Activated T-helper 2 cell treated with anti-CD3 and anti-CD28 coated beads, Interferon-gamma antibody, Interleukin-2, Interleukin-4, amounts not matched to agents 10 μg/mL and 5 μg/mL and 100 μg/mL, durations not matched to agents 14 hours and 24 hours and 36 hours (primary cell): ENCODE measurements at regions not wholly inside any gene's neighbourhood (a gene's known extent, or its start where the extent isn't known, plus 50 kb on each side); places are given as distances from the start of the nearest gene placed in this dataset.

Source experiments
- DNase-seq: peaks from one replicate; pipeline ENCODE4 v3.0.0; 2021; ENCODE audit warnings: low spot score
- H3K27ac Mint-ChIP-seq: one replicate; pipeline ENCODE4 v1.8.0; 2021; ENCODE audit warnings: mixed read lengths
- H3K27me3 Mint-ChIP-seq: one replicate; pipeline ENCODE4 v1.8.0; 2021; ENCODE audit warnings: low read depth, mixed read lengths
- H3K36me3 Mint-ChIP-seq: one replicate; pipeline ENCODE4 v1.8.0; 2021; ENCODE audit warnings: low read depth, mixed read lengths
- H3K4me1 Mint-ChIP-seq: one replicate; pipeline ENCODE4 v1.8.0; 2021; ENCODE audit warnings: low read depth, mixed read lengths
- H3K4me3 Mint-ChIP-seq: one replicate; pipeline ENCODE4 v1.8.0; 2021; ENCODE audit warnings: low read depth, mild to moderate bottlenecking, moderate library complexity, mixed read lengths
- H3K9me3 Mint-ChIP-seq: one replicate; pipeline ENCODE4 v1.8.0; 2021; ENCODE audit warnings: mixed read lengths
- intact Hi-C: fragments of 100-400 bp; cut with micrococcal nuclease; formaldehyde crosslinking; loops from one replicate; pipeline ENCODE4 v1.15.1; 2023

DNA sequence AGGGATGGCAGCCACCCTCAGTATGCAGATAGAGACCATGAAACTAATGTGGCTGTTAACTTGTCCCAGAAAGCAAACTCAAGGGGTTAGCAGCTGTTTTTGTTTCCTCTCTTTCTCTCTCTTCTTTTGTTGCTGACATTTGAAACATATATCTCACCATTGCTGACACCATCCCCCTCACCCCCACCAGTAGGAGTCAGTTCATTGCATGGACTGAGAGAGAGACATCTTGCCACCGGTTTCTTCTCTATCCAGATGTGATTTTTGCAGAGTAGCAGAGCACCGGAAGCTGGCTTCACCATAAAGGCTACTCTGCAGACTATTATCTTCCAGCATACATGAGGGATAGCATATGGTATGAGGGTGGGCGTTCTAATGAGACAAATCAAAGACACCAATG is 177.1 kb upstream of the FRG1 start:
- no peaks in the 10 kb centered on the region for H3K36me3 Mint-ChIP-seq
- H3K27ac Mint-ChIP-seq: no peak overlapping the region
- no peaks in the 10 kb centered on the region for H3K27me3 Mint-ChIP-seq
- no peak for DNase-seq
- no peaks in the 10 kb centered on the region for H3K4me1 Mint-ChIP-seq
- no peak overlapping the region for H3K4me3 Mint-ChIP-seq
- H3K9me3 Mint-ChIP-seq: no peaks in the 10 kb centered on the region
- intact Hi-C loops: no loop called here

- Mint-ChIP-seq H3K36me3 (no peaks in the 10 kb centered on the region), H3K27me3 (no peaks in the 10 kb centered on the region), H3K27ac (no peak overlapping the region), H3K9me3 (no peaks in the 10 kb centered on the region), H3K4me3 (no peak overlapping the region), H3K4me1 (no peaks in the 10 kb centered on the region)
- DNase-seq: no peak
- intact Hi-C loops: no loop called here
Observed at GRCh38 chr4:189765301-189765700, 175.4 kb upstream of the FRG1 start.

DNA sequence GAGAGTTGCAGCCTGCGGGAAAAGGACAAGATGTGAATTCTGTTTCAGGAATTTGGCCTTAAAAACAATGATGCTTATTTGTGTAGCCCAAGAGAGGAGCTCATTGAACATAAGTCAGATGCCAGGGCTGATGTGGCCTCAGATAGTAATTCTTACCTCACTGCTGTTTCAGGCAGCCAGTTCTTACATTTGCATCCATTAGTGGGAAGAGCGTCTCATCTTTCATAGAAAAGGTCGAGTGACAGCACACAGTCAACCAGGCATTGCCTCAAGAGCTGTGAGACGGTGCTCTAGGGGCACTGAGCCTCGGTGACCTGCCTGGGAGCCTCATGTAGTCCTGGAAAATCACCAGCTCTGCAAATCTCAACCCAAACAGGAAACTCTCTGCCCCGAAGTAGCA is 174.9 kb upstream of the FRG1 start:
- H3K4me1 Mint-ChIP-seq: no peaks in the 10 kb centered on the region
- intact Hi-C loops: no loop called here

GRCh38 chr4:189767941-189768340 is 172.7 kb upstream of the FRG1 start:
- Mint-ChIP-seq H3K4me1 (no peaks in the 10 kb centered on the region), H3K9me3 (no peaks in the 10 kb centered on the region), H3K27me3 (no peaks in the 10 kb centered on the region), H3K4me3 (no peak overlapping the region), H3K36me3 (no peaks in the 10 kb centered on the region), H3K27ac (no peak overlapping the region)
- DNase-seq: no peak
- intact Hi-C loops: no loop called here

More for the DNA sequence above, 174.9 kb upstream of the FRG1 start:
- no peaks in the 10 kb centered on the region for H3K36me3 Mint-ChIP-seq
- no peaks in the 10 kb centered on the region for H3K27me3 Mint-ChIP-seq
- no peak for DNase-seq
- no peaks in the 10 kb centered on the region for H3K9me3 Mint-ChIP-seq
- H3K4me3 Mint-ChIP-seq: no peak overlapping the region
- no peak overlapping the region for H3K27ac Mint-ChIP-seq

- no peak overlapping the region for H3K27ac Mint-ChIP-seq
- no peaks in the 10 kb centered on the region for H3K4me1 Mint-ChIP-seq
- no peaks in the 10 kb centered on the region for H3K36me3 Mint-ChIP-seq
- no peak for DNase-seq
- peaks cover 3% of the 10 kb centered on the region for H3K9me3 Mint-ChIP-seq
- no peak overlapping the region for H3K4me3 Mint-ChIP-seq
- no peaks in the 10 kb centered on the region for H3K27me3 Mint-ChIP-seq
- intact Hi-C loops: no loop called here
Observed at GRCh38 chr4:189769131-189769530, 171.5 kb upstream of the FRG1 start.

GRCh38 chr4:189771696-189772361 is 168.8 kb upstream of the FRG1 start:
- no peak for DNase-seq
- no peaks in the 10 kb centered on the region for H3K36me3 Mint-ChIP-seq
- H3K9me3 Mint-ChIP-seq: peaks cover 4% of the 10 kb centered on the region
- no peaks in the 10 kb centered on the region for H3K27me3 Mint-ChIP-seq
- no peak overlapping the region for H3K4me3 Mint-ChIP-seq
- no peak overlapping the region for H3K27ac Mint-ChIP-seq
- intact Hi-C loops: no loop called here
- no peaks in the 10 kb centered on the region for H3K4me1 Mint-ChIP-seq

DNA sequence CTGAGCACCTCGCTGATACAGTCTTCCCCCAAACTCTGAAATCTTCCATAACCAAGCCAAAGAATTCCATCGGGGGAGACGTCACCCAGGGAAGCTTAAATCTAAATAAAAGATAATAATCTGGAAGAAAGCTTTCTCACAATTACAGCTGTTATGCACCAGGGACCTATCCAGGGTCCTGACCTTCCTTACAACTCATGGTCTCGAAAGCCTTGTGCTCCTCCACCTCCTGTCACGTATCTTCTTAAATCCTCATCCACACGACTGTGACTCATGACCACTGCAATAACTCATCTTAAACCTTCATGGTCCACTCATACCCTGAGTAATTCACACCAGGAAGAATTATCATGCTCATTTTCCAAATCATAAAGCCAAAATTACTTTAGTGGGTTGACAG is 166.8 kb upstream of the FRG1 start:
- no peaks in the 10 kb centered on the region for H3K36me3 Mint-ChIP-seq
- H3K27me3 Mint-ChIP-seq: no peaks in the 10 kb centered on the region
- H3K27ac Mint-ChIP-seq: no peak overlapping the region
- H3K9me3 Mint-ChIP-seq: peaks cover 4% of the 10 kb centered on the region
- H3K4me1 Mint-ChIP-seq: no peaks in the 10 kb centered on the region
- no peak for DNase-seq
- H3K4me3 Mint-ChIP-seq: no peak overlapping the region
- intact Hi-C loops: no loop called here

DNA sequence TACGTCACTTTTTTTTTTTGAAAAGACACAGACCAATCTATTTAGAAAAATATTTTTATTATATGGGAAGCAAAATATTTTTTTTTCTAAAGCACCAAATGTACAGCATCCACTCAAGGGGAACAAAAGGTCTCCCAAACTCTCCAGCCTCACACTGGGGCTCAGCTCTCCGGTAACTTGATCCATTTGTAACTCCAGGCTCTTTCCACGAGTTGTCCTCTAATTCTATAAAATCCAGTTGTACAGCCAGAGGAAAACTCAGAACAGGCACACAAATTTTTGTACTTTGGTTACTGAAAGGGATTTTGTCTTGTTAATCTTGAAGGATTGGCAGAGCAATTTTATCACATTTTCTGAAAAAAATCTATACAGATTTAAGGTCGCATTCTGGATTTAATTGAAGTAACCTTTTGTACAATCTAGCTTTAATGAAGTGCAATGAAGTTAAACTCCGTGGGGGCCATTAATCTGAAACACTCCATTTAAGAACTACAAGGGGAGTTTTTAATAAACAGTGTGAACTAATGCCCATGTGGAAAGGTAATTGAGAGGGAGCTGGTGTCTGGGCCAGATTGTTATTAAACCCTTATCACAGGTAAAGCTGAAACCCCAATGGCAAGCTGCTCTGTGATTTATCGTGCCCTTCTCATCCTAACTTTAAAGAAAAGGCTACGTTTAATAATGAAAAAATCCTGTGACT is 161.2 kb upstream of the FRG1 start:
- Mint-ChIP-seq H3K27me3 (no peaks in the 10 kb centered on the region), H3K9me3 (peaks cover 6% of the 10 kb centered on the region), H3K4me3 (no peak overlapping the region), H3K27ac (no peak overlapping the region), H3K36me3 (no peaks in the 10 kb centered on the region), H3K4me1 (no peaks in the 10 kb centered on the region)
- intact Hi-C loops: no loop called here
- no peak for DNase-seq

DNA sequence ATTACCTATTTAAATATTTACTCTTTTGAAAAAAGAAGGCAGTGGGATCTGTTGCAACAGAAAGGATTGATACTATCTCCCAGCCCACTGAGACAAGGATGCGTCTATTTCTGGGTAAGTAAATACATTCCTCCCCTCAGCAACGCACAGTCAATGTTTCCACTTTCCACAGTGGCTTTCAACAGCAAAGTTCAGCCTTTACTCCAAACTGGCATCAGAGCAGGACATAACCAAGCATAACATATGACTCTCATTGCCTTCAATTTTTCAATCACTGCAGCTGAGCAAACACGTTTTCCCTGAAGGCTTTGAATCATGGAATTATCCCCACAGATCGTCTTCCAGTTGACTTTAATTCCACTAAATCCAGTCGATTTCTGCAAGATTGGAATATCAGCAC is 160.3 kb upstream of the FRG1 start:
- intact Hi-C loops: no loop called here
- DNase-seq: no peak
- H3K27me3 Mint-ChIP-seq: no peaks in the 10 kb centered on the region
- H3K36me3 Mint-ChIP-seq: no peaks in the 10 kb centered on the region
- no peaks in the 10 kb centered on the region for H3K4me1 Mint-ChIP-seq
- no peak overlapping the region for H3K4me3 Mint-ChIP-seq
- no peak overlapping the region for H3K27ac Mint-ChIP-seq
- H3K9me3 Mint-ChIP-seq: peaks cover 6% of the 10 kb centered on the region

DNA sequence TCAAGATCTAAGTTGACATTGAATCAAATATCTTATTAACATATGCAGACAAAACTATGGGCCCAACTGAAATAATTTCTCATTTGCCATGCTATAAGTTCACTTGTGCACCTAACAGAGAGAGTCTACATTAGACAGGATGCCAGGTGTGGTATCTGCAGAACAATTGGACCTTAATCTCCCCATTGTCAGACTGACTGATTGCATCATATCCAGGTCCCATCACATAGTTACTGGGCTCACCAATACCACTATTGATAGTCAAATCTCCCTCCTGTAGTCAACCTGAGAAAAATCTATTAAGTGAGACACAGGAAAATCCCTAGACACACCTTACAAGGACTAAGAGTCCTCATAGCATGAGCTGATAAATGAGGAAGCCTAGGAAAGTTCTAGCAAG is 156.0 kb upstream of the FRG1 start:
- DNase-seq: no peak
- H3K27ac Mint-ChIP-seq: no peak overlapping the region
- peaks cover 6% of the 10 kb centered on the region for H3K9me3 Mint-ChIP-seq
- intact Hi-C loops: no loop called here
- H3K36me3 Mint-ChIP-seq: no peaks in the 10 kb centered on the region
- H3K27me3 Mint-ChIP-seq: no peaks in the 10 kb centered on the region
- H3K4me3 Mint-ChIP-seq: no peak overlapping the region
- no peaks in the 10 kb centered on the region for H3K4me1 Mint-ChIP-seq

GRCh38 chr4:189785257-189785656 is 155.4 kb upstream of the FRG1 start:
- Mint-ChIP-seq H3K27ac (no peak overlapping the region), H3K9me3 (peaks cover 6% of the 10 kb centered on the region), H3K4me3 (no peak overlapping the region), H3K27me3 (no peaks in the 10 kb centered on the region), H3K4me1 (no peaks in the 10 kb centered on the region), H3K36me3 (no peaks in the 10 kb centered on the region)
- intact Hi-C loops: no loop called here
- DNase-seq: no peak

DNA sequence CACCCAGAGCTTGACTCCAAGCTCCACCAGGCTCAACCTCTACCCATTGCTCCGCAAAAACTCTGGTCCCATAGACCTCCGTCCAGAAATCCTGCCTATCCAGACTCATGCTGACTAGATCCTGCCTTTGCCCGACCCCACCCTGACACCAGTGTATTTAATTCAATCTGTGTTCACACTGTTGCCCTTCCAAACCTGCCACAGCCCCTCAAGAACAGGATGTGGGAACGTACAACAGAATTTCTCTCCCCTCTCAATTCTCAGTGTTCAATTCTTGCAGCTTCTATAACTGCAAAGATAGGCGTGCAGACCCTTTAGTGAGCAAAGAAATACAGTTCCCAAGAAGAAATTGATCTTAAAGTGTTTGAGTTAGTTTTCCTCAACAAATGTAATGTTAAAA is 154.2 kb upstream of the FRG1 start:
- intact Hi-C loops: no loop called here
- no peak overlapping the region for H3K4me3 Mint-ChIP-seq
- no peaks in the 10 kb centered on the region for H3K27me3 Mint-ChIP-seq

GRCh38 chr4:189787216-189788031 is 153.2 kb upstream of the FRG1 start:
- Mint-ChIP-seq H3K9me3 (no peaks in the 10 kb centered on the region), H3K4me1 (no peaks in the 10 kb centered on the region), H3K4me3 (no peak overlapping the region), H3K36me3 (no peaks in the 10 kb centered on the region), H3K27me3 (no peaks in the 10 kb centered on the region), H3K27ac (no peak overlapping the region)
- DNase-seq: no peak
- intact Hi-C loops: no loop called here

More for the DNA sequence above, 154.2 kb upstream of the FRG1 start:
- DNase-seq: no peak
- Mint-ChIP-seq H3K9me3 (peaks cover 6% of the 10 kb centered on the region), H3K27ac (no peak overlapping the region), H3K36me3 (no peaks in the 10 kb centered on the region), H3K4me1 (no peaks in the 10 kb centered on the region)
